GM19372 (cell line): ENCODE measurements at regions not wholly inside any gene's neighbourhood (a gene's known extent, or its start where the extent isn't known, plus 50 kb on each side); places are given as distances from the start of the nearest gene placed in this dataset.

Experiments
- ATAC-seq: cut with Tn5 transposase; IDR thresholded peaks from one replicate; pipeline ENCODE4 v1.9.1; 2021; ENCODE audit warnings: mild to moderate bottlenecking, low read depth, moderate library complexity; ENCODE audit not compliant: unreplicated experiment

DNA sequence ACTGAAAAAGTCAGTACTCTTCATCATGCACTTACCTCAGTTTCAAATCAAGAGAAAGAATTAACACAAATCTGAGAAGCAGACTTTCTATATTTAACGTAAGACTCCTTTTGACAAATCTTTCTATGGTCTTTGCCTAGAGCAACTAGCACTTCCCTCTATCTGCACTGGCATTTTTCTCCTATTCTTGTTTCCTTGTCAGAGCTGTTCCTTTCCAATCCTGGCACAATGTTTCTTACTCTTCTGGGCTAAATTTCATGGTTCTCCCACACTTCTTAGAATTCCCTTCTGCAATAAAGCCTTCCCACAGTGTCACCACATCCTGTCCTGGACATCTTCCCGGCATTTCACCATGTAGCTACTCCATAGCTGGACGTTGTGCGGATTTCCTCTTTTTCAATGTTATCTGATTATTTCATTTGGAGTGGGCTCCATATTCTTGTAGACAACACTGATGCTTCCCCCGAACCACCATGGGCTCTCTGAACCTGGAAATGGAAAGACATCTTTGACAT, 144.7 kb upstream of the CTNNA2 start:
- no peak for ATAC-seq

DNA sequence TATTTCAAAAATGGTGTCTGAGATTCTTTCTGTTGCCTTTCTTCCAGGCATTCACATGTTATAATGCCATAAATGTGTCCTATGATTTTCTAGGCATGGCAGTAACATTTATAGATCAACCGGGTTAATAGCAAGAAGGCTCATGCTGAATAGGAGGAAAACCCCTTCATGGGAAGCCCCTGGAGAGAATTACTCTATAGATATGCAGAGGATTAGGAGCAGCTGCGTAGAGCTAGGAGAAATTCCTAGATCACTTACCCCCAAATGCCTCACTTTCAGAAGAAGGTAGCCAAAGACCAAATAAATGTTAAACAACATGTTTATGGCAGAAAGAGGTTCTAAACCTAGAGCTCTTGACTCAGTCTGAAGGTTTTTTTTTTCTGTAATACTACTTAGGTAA, 153.4 kb upstream of the CTNNA2 start:
- ATAC-seq, result no peak

GRCh38 chr2:79355569-79355968, 157.3 kb upstream of the CTNNA2 start:
- ATAC-seq, result no peak

DNA sequence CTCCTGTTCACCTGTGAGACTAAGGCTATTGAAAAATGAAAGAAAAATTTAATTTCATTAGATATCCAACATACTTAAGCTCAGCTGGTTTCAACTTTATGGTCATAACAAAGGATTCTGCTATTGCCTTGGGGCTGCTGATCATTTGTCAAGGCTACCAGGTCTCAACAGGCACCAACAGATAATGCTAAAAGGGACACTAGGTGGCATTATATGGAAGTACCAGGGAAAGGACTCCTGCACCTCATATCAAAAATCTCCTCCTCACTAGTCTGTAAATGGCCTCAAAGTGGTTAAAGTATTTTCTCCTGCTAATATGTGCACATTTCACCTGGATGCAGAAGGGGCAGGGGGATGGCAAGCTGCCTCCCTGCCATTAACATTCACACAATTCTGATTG, 167.9 kb upstream of the REG3A start:
- no peak for ATAC-seq

- ATAC-seq, result no peak
Measured at GRCh38 chr2:79320871-79321270, 161.3 kb upstream of the REG3A start.

GRCh38 chr2:79294994-79295393, 135.4 kb upstream of the REG3A start:
- ATAC-seq, result no peak

GRCh38 chr2:79292958-79293315, 133.4 kb upstream of the REG3A start:
- no peak for ATAC-seq

DNA sequence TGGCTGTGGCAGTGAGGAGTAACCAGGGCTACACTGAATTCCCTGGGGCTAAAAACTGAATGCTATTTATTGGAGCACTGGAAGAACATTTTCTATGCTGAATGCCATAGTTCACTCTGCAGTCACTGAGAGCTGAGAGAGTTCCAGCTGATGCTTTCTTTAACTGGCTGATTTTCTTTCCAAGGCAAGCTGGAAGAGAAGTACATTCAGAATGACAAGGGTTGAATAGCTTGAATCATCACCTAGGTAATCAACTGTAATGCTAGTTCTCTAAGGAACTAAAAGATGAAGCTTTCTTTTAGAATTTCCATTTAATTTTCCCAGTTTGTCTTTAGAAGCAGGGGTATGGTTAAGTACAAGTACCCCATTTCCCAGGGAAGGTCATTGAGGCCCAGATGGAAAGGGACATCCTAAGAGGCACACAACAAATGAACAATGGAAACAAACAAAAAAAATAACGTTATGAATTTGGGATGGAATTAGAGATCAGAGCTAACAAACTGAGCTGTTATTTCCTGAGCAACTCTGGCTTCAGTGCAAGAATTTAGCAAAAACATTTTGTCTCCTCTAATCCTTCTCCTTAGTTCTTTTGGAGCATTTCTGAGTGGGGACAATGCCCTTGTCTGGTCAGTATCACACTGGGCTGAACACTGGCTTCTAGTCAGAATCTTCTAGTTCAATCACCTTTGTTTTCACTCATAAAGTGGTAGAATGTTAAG, 132.8 kb upstream of the REG3A start:
- no peak for ATAC-seq

DNA sequence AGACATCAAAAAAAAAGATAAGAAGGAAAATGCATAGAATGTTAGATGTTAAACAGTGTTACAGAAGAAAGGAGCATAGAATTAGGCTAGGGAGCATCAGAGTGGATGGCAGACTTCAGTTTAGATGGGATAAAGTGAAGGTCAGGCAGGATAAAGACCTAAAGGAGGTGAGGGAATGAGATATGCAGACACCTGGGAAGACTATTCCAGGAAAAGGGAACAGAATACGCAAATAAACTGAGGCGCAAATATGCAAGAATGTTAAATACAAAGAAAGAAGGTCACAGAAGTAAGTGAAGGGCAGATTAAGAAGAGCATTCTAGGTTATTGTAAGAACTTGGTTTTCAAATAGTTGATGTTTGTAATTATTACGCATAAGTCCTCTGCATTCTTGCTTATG, 116.3 kb upstream of the REG3A start:
- ATAC-seq, result no peak

DNA sequence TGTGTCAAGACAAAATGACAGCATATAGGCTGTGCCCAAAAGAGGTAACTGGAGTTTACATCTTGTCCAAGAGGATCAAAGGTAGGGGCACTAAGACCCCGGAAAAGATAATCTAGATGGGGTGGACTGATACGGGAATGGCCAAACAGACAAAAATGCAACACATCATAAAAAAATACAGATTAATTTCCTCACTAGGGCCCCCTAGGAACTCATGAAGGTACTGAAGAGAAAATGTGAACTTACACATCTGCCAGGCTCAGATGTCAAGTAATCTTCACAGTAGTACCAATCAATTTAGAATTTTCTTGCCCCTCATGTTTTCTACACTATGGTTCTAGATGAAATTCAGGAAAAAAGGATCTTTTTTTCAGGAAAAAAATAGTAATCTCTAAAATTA, 115.6 kb upstream of the REG3A start:
- ATAC-seq, result no peak

DNA sequence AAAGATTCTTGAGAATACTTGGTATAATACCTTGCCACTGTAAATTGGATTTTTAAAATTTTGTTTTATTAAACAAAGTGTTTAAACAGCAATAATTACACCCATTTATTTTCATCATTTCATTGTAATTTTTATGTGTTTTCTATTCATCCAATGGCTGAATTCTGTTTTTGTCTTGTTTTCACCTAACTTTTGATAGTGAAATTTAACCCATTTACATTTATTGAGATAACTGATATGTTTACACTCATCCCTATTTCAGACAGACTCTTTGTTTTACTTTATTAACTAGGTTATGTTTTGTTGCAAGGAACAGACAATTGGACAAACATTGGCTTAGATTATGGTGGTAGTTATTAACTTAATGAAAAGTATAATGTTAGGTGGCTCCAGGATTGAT, 113.1 kb upstream of the REG3A start:
- no peak for ATAC-seq

DNA sequence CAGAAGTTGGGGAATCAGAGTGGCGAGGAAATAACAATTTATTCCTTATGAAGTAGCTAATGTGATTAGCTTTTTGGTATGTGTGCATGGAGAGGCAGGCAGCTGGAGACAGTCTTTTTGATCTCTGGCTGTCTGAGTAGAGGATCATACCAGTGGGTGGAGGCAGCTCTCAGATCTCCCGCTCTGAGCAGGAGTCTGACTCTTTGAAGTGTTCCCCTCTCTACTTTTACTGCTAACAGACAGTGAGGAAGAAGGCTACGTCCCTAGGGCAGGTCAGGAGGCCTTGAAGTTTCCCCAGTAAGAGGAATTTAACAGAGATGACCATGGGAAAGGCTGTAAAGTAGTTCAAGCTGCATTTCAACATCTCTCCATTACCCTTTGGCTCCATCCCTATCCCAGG, 111.9 kb upstream of the REG3A start:
- no peak for ATAC-seq

- no peak for ATAC-seq
Measured at GRCh38 chr2:79260848-79261247, 101.3 kb upstream of the REG3A start.

- no peak for ATAC-seq
Measured at GRCh38 chr2:79259959-79260358, 100.4 kb upstream of the REG3A start.

- ATAC-seq, result no peak
Measured at GRCh38 chr2:79259296-79259695, 99.7 kb upstream of the REG3A start.

GRCh38 chr2:79253243-79253774, 93.8 kb upstream of the REG3A start:
- ATAC-seq, result no peak

DNA sequence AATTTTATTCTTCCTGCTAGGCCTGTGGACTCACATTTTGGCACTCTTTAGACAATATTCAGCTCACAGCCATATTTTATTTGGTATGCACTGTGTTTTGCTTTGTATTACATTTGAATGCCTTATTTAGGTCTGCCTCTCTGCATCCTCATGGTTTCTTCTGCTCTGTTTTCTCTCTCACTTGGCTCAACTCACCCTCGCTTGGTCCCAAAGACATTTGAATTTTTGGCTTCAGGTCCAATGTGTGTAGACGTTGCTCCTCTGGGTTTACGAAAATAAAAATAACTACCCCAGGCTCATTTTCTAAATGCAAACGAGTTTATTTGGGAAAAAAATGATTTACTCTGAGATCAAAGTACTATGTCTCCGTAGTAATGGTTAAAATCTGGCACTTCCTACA, 91.1 kb upstream of the REG3A start:
- ATAC-seq, result no peak

- no peak for ATAC-seq
Measured at GRCh38 chr2:79248776-79249175, 89.2 kb upstream of the REG3A start.

- no peak for ATAC-seq
Measured at GRCh38 chr2:79235135-79235534, 75.6 kb upstream of the REG3A start.

DNA sequence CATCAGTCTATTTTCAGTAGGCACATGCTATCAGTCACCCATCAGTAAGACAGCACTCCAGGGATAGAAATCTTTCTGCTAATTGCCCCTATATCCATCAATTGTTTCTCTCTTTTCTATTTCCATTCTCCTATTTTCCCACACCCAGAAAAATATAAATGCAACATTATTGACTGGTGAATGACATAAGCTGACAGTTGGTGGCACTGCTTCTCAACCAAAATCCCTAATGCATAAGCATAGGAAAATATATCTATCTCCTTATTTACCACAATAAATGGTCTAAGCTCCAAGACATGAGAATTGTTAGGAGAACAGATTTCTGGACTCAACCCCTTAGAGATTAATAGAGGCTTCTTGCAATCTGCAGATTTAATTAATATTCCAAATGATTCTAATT, 64.0 kb upstream of the REG3A start:
- no peak for ATAC-seq

DNA sequence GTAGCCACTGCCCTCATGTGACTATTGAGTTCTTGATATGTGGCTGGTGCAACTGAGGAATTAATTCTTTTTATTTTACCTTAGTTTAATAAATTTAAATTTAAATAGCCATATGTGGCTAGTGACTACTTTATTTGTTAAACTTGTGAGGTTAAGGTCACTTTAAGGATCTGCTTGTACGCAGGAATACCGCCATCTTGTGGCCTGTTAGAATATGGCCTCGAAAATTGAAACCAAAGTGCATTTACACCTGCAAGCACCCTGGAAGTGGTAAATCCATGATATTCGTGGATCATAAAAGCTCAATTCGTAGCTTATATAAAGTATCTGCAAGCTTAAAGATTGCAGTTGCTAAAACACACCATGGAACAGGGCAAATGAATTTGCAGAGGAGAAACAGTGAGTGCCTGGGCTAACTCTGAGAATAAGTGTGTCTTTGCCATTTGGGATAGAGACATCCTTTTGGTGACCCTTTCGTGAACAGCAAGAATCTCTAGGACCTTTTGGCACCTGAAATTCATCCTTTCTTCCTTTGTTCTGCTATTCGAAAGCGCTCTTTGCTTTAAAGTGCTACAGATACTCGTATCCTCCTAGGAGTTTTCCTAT, 59.9 kb upstream of the REG3A start:
- peak; percentile 74 for ATAC-seq

GRCh38 chr2:79210274-79210917, 50.8 kb upstream of the REG3A start:
- ATAC-seq, result no peak
